B cell (primary cell): ENCODE measurements at regions not wholly inside any gene's neighbourhood (a gene's known extent, or its start where the extent isn't known, plus 50 kb on each side); places are given as distances from the start of the nearest gene placed in this dataset.

Experiments
- ATAC-seq: fragments of 200-7000 bp; cut with Tn5 transposase; one replicate; pipeline ENCODE4 v1.10.0; 2021; ENCODE audit warnings: low read depth, mild to moderate bottlenecking, moderate number of reproducible peaks, moderate library complexity
- CTCF ChIA-PET: fragments of 350-600 bp; sonication (Branson Sonifier 250); formaldehyde crosslinking; loops from one replicate; lab custom pipeline; 2021; ENCODE audit warnings: antibody characterized with exemption, inconsistent platforms; lab: Charles Lee
- POLR2A ChIA-PET: fragments of 350-600 bp; sonication (Branson Sonifier 250); formaldehyde crosslinking; loops from one replicate; lab custom pipeline; 2021; ENCODE audit warnings: antibody characterized with exemption; lab: Charles Lee
- DNase-seq: peaks from one replicate; pipeline ENCODE4 v3.0.0; 2013
- H2AFZ ChIP-seq: 2 replicates; pipeline ENCODE4 v1.6.1; 2012; ENCODE audit warnings: mild to moderate bottlenecking, low read depth, low read length; ENCODE audit not compliant: insufficient read depth, poor library complexity, severe bottlenecking
- H3K27ac ChIP-seq, 2 donors: 1 replicate in 1 of 2; 2 replicates in 1 of 2; pipeline ENCODE4 v1.5.1; 2012 to 2013; ENCODE audit warnings: low read length in 2 of 2, mild to moderate bottlenecking in 2 of 2, moderate library complexity in 1 of 2
- H3K27me3 ChIP-seq, 4 experiments: fragments of 200-600 bp in 1 of 4; sonication (generic) in 1 of 4; replicated peaks in 1 of 4; 1 replicate in 2 of 4; 2 replicates in 2 of 4; pipeline versions ENCODE4 v1.6.1 to v1.7.0; 2013 to 2016; ENCODE audit warnings: low read length in 3 of 4, mild to moderate bottlenecking in 2 of 4, mixed read lengths in 1 of 4, moderate library complexity in 1 of 4; ENCODE audit not compliant: insufficient read depth in 4 of 4, control insufficient read depth in 3 of 4; ENCODE audit errors: control extremely low read depth in 1 of 4
- H3K36me3 ChIP-seq, 2 experiments: replicated peaks in 1 of 2; 1 replicate in 1 of 2; 2 replicates in 1 of 2; pipeline versions ENCODE4 v1.6.1 to v1.7.1; 2013; ENCODE audit warnings: low read length in 1 of 2; ENCODE audit not compliant: insufficient read depth in 2 of 2, control insufficient read depth in 1 of 2; ENCODE audit errors: control extremely low read depth in 1 of 2, extremely low read depth in 1 of 2
- H3K4me1 ChIP-seq, 2 donors: fragments of 200-600 bp in 1 of 2; sonication (generic) in 1 of 2; 1 replicate in 1 of 2; 2 replicates in 1 of 2; pipeline versions ENCODE4 v1.5.1 to v1.6.1; 2013 to 2017; ENCODE audit warnings: low read length in 2 of 2; ENCODE audit not compliant: control insufficient read depth in 2 of 2, insufficient read depth in 2 of 2
- H3K4me2 ChIP-seq: replicated peaks from 2 replicates; pipeline ENCODE3; 2012; ENCODE audit warnings: mild to moderate bottlenecking, low read depth, low read length; ENCODE audit not compliant: poor library complexity, severe bottlenecking
- H3K4me3 ChIP-seq, 5 experiments: fragments of 200-600 bp in 1 of 5; sonication (generic) in 1 of 5; 1 replicate in 3 of 5; 2 replicates in 2 of 5; pipeline versions ENCODE4 v1.5.1 to v1.7.0; 2011 to 2016; ENCODE audit warnings: low read length in 4 of 5, mild to moderate bottlenecking in 4 of 5, low read depth in 2 of 5, control low read depth in 1 of 5, moderate library complexity in 1 of 5; ENCODE audit not compliant: insufficient read depth in 1 of 5; ENCODE audit errors: control extremely low read depth in 1 of 5, extremely low read depth in 1 of 5
- H3K79me2 ChIP-seq: fragments of 200-600 bp; sonication (generic); one replicate; pipeline ENCODE4 v1.6.0; 2016; ENCODE audit warnings: low read length; ENCODE audit not compliant: control insufficient read depth, insufficient read depth
- H3K9ac ChIP-seq: fragments of 200-600 bp; sonication (generic); 2 replicates; pipeline ENCODE4 v1.6.1; 2017; ENCODE audit warnings: mild to moderate bottlenecking, low read length, moderate library complexity
- H3K9me3 ChIP-seq, 3 donors: one replicate each; pipeline versions ENCODE4 v1.6.1 to v1.7.1; 2013; ENCODE audit warnings: low read length in 2 of 3; ENCODE audit not compliant: control insufficient read depth in 2 of 3, insufficient read depth in 1 of 3; ENCODE audit errors: control extremely low read depth in 1 of 3
- H4K20me1 ChIP-seq: 2 replicates; pipeline ENCODE4 v1.6.0; 2012; ENCODE audit warnings: mild to moderate bottlenecking, low read length; ENCODE audit not compliant: insufficient read depth, control insufficient read depth, poor library complexity, severe bottlenecking
- H3K27ac Mint-ChIP-seq: one replicate; pipeline ENCODE4 v1.8.0; 2021; ENCODE audit warnings: mixed read lengths
- H3K27me3 Mint-ChIP-seq: one replicate; pipeline ENCODE4 v1.8.0; 2021; ENCODE audit warnings: mixed read lengths
- H3K4me1 Mint-ChIP-seq: one replicate; pipeline ENCODE4 v1.8.0; 2021; ENCODE audit warnings: mixed read lengths
- H3K4me3 Mint-ChIP-seq: one replicate; pipeline ENCODE4 v1.8.0; 2021; ENCODE audit warnings: mixed read lengths
- H3K9me3 Mint-ChIP-seq: one replicate; pipeline ENCODE4 v1.8.0; 2022; ENCODE audit warnings: mixed read lengths; ENCODE audit not compliant: insufficient read depth
- EZH2 ChIP-seq: IDR thresholded peaks from 2 replicates; pipeline ENCODE4 v1.6.1; 2012; ENCODE audit warnings: borderline replicate concordance, low read depth, mild to moderate bottlenecking, moderate library complexity, low read length; ENCODE audit not compliant: insufficient read depth, poor library complexity, severe bottlenecking
- WGBS: methylation state at CpG from one replicate; pipeline ENCODE4 v1.1.5; 2013; ENCODE audit warnings: missing lambda C conversion rate; ENCODE audit not compliant: insufficient coverage; 5-methylcytosine and 5-hydroxymethylcytosine counted together
- intact Hi-C: fragments of 100-400 bp; cut with micrococcal nuclease; formaldehyde crosslinking; loops from one replicate; pipeline ENCODE4 v1.10.0; 2022
- TF ChIP-seq, protein P1 (sequence below): fragments of 200-600 bp; IDR thresholded peaks from one replicate; pipeline ENCODE4 v1.8.0; 2022; ENCODE audit warnings: antibody characterized with exemption, mild to moderate bottlenecking

DNA sequence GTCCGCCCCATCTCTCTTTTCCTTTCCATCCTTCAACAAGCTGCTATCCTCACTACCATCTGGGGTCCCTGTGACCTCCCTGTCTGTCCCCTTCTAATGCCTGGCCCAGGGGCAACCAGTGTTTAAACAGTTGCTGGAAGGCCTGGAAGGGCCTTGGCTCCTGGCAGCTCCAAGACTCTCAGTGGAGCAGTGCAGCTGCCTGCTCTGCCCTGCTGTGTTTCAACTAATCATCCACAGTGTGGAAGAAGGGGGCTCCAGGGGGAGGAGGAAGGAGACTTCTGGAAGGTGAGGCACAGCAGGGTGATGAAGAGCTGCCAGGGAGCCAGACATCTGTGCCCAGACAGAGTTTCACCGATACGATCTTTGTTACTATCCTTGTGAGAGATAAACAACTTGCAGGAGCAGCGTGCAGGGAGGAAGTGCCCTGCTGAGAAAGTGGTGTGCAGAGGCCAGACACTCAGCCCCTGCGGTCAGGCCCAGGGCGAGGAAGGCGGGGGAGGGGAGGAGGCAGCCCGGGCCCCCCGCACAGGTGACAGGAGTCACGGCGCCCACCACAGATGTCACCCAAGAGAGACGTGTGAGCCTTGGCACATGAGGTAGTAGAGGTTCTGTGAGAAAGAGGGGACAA lies 1061.8 kb downstream of the BCL11B start:
- no peak overlapping the region for H3K4me3 ChIP-seq
- H3K27me3 Mint-ChIP-seq: no peaks in the 10 kb centered on the region
- H3K27ac ChIP-seq: no peak overlapping the region
- no peaks in the 10 kb centered on the region for H3K79me2 ChIP-seq
- ChIA-PET CTCF (no interaction called here), POLR2A (no interaction called here)
- DNase-seq: no peak
- no peaks in the 10 kb centered on the region for H3K4me1 ChIP-seq
- H3K9ac ChIP-seq: no peak overlapping the region
- H3K4me2 ChIP-seq: no peak overlapping the region
- H3K9me3 ChIP-seq: peaks cover 0 to 11% (median 0%) of the 10 kb centered on the region in 3 donors
- H3K27ac Mint-ChIP-seq: no peak overlapping the region
- no peaks in the 10 kb centered on the region for H3K36me3 ChIP-seq
- H2AFZ ChIP-seq: no peak overlapping the region
- no peak for ATAC-seq
- peaks cover 2% of the 10 kb centered on the region for H3K9me3 Mint-ChIP-seq
- 29% methylated on average over 12 of the region's 12 CpGs for WGBS
- intact Hi-C loops: no loop called here
- H3K27me3 ChIP-seq: no peaks in the 10 kb centered on the region
- no peak overlapping the region for H3K4me3 Mint-ChIP-seq
- TF ChIP-seq, protein P1, sequence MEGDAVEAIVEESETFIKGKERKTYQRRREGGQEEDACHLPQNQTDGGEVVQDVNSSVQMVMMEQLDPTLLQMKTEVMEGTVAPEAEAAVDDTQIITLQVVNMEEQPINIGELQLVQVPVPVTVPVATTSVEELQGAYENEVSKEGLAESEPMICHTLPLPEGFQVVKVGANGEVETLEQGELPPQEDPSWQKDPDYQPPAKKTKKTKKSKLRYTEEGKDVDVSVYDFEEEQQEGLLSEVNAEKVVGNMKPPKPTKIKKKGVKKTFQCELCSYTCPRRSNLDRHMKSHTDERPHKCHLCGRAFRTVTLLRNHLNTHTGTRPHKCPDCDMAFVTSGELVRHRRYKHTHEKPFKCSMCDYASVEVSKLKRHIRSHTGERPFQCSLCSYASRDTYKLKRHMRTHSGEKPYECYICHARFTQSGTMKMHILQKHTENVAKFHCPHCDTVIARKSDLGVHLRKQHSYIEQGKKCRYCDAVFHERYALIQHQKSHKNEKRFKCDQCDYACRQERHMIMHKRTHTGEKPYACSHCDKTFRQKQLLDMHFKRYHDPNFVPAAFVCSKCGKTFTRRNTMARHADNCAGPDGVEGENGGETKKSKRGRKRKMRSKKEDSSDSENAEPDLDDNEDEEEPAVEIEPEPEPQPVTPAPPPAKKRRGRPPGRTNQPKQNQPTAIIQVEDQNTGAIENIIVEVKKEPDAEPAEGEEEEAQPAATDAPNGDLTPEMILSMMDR: no peak
- no peak for TF ChIP-seq EZH2
- no peaks in the 10 kb centered on the region for H4K20me1 ChIP-seq
- no peaks in the 10 kb centered on the region for H3K4me1 Mint-ChIP-seq

DNA sequence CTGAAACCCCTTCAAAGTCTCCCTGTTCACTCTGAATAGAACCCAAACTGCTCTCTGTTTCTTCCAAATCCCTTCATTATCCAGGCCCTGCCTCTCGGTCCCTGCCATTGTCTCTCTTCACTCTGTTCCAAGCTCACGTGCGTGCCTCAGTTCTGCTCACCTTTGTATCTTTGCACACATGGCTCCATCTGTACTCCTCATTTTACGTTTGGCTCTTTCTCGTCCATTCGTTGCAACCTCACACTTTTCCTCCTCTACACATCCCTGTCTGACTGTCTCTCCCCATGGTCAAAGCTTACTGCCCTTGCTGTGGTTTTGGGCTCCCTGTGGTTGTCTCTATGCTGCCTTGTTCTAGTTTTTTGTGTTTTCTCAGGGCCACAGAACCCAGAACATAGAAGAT lies 1054.5 kb downstream of the BCL11B start:
- H3K27me3 ChIP-seq: no peaks in the 10 kb centered on the region
- ChIA-PET CTCF (no interaction called here), POLR2A (no interaction called here)
- no peak overlapping the region for H3K27ac Mint-ChIP-seq
- DNase-seq (no peak), ATAC-seq (no peak)
- no peaks in the 10 kb centered on the region for H3K4me1 ChIP-seq
- no peaks in the 10 kb centered on the region for H3K79me2 ChIP-seq
- H3K27ac ChIP-seq: no peak overlapping the region
- peaks cover 0 to 2% (median 0%) of the 10 kb centered on the region in 3 donors for H3K9me3 ChIP-seq
- WGBS: 90% methylated on average over 6 of the region's 6 CpGs
- H3K4me1 Mint-ChIP-seq: no peaks in the 10 kb centered on the region
- H3K4me3 ChIP-seq: no peak overlapping the region
- no peak overlapping the region for H3K4me2 ChIP-seq
- TF ChIP-seq, protein P1: no peak
- no peak for TF ChIP-seq EZH2
- H3K9ac ChIP-seq: no peak overlapping the region
- no peaks in the 10 kb centered on the region for H3K36me3 ChIP-seq
- H4K20me1 ChIP-seq: no peaks in the 10 kb centered on the region
- no peak overlapping the region for H3K4me3 Mint-ChIP-seq
- no peak overlapping the region for H2AFZ ChIP-seq
- intact Hi-C loops: no loop called here
- no peaks in the 10 kb centered on the region for H3K27me3 Mint-ChIP-seq
- H3K9me3 Mint-ChIP-seq: peaks cover 2% of the 10 kb centered on the region
